NCI-H1694 (cell line): ENCODE measurements at regions not wholly inside any gene's neighbourhood (a gene's known extent, or its start where the extent isn't known, plus 50 kb on each side); places are given as distances from the start of the nearest gene placed in this dataset.
"Not testable (repeated sequence)": the region's sequence is repeated elsewhere in the genome, so short reads cannot be mapped to it uniquely, and the experiment has no call there.

ENCODE experiments used
- DNase-seq: peaks from one replicate; lab custom pipeline; 2025; lab: John Stamatoyannopoulos, UW

DNA sequence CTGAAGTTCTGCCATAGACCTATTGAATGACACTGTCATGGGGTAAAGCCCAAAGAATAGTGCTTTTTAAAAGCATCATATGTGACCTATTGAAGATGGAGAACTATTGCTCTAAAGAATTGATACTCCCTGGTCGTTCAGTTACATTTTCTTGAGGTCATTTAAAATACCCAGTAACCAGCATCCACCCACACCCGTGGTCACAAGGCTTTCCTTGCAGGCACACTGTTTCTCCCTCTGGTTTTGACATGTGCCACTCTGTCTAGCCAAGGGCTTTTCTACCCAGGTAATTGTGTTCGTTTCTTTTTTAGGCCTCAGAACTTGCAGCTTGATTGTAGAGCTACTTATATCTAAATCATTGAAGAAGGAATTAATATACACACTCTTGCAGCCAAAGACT lies 68.3 kb upstream of the LYZL2 start:
- DNase-seq: no peak

DNA sequence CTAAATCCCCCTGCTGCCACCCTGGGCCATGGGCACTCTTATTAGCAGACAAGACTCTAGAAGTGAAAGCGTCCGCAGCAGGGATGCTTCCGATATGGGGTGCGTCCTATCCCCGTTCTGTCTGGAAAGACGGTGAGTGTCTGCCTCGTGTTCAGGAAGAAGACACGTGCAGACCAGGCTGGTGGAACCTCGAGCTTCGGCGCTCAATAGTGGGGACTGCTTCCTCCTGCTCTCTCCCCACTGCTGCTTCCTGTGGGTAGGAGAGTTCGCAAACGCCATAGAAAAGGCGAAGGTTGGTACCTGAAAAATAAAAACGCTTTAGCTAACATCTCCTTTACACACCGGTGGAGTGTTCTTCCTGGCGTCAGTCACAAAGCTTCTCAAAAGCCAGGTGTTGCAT lies 67.7 kb upstream of the LYZL2 start:
- DNase-seq: not testable (repeated sequence)

DNA sequence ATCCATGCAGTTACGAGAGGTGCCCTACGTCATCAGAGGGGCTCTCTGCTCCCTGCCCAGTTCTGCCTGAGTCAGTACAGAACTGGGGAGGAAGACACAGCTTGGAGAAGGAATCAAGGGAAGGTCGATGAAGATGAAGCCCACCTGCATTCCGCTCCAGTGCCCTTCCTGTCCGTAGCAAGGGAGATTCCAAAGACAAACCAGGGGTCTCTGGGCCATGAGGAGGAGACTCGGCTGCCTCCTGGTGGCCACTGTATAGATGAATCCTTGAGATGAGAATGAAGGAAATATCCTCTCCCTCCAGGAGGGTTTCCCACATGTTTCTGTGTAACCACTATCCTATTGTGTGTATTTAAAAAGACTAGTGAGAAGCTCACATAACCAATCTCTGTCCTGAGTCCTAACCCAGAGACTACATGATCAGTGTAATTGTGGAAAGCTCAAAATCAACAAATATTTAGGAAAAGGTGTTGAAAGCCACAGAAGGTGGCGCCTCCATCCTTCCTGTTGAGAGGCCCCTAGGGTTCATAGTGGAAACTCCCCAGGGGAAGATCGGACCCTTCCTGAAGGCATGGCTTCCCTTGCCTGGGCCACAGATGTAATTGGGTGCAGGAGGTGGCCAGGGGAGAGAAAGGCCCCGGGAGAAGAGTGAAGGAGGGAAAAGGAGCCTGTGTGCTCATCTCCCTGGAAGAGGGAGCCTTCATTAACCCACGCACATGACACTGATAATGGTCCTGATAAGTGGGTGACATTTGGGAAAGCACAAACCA lies 67.0 kb upstream of the LYZL2 start:
- not testable (repeated sequence) for DNase-seq

DNA sequence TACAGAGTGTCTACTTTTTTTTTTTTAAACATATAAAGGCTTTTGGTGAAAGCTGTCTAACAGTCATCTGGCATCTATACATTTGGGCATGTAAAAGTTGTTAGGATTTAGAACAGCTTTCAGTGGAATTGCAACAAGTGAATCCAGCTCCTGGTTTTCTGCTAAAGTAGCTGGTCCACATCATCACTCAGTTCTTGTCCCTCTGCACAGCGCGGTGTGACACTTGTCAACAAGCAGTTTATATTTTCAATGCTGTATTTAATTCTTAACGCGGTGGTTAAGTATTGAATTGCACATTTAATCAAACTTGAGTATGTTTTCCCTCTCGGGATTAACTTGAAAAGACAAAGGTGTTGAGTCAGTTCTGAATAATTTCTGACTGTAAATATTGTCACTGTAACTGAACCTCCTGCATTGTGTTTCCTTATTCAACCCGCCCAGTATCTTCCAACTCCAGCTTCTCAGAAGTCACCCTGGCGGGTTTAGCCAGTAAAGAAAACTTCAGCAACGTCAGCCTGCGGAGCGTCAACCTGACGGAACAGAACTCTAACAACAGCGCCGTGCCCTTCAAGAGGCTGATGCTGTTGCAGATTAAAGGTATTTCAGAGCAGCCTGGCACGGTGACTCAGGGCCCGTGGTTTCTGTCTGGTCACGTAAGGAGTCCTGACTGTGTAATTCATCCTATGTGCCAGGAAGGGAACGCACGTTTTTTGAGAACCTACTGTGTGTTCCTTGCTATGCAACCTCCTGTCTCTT lies 66.1 kb upstream of the LYZL2 start:
- not testable (repeated sequence) for DNase-seq

DNA sequence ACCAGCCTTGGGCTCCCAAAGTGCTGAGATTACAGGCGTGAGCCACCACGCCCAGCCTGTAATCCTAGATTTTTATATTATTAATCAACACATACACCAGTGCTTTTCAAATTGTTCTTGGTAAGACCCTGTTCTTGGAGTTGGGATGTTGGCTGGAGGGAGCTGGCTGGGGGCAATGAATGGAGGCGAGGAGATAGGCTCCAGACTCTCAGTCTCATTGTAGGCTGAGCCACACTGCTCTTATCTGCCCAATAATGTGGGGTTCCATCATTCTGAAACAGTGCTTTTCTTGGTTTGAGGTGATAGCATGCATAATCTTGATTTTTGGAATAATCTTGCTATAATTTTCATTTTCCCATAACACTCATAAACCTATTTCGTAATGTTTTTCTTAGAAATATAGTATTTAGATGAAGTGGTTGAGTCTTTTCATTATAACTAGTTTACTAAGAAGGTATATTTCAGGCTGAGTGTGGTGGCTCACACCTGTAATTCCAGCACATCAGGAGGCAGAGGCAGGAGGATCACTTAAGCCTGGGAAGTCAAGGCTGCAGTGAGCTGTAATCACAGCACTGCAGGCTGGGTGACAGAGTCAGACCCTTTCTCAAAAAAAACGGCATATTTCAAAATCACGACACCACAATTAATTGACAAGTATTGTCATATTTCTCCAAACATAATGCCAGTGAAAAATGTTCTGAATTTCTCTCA lies 65.1 kb upstream of the LYZL2 start:
- no peak for DNase-seq

DNA sequence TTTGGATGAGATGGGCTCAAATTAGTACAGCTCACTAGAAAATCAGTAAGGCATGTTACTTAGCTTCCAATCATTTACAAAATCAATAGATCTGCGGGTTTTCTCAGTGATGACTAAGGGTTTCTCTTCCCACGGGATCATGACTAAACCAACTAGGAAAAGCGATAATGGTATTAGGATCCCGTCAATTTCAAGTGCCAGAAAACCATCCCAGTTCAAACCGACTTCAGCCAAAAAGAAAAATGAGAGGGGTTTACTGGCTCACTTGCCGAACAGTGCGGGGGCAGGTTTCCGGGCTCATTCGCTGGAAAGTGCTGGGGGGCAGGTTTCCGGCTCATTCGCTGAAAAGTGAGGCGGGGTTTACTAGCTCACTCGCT lies 62.1 kb upstream of the LYZL2 start:
- no peak for DNase-seq

DNA sequence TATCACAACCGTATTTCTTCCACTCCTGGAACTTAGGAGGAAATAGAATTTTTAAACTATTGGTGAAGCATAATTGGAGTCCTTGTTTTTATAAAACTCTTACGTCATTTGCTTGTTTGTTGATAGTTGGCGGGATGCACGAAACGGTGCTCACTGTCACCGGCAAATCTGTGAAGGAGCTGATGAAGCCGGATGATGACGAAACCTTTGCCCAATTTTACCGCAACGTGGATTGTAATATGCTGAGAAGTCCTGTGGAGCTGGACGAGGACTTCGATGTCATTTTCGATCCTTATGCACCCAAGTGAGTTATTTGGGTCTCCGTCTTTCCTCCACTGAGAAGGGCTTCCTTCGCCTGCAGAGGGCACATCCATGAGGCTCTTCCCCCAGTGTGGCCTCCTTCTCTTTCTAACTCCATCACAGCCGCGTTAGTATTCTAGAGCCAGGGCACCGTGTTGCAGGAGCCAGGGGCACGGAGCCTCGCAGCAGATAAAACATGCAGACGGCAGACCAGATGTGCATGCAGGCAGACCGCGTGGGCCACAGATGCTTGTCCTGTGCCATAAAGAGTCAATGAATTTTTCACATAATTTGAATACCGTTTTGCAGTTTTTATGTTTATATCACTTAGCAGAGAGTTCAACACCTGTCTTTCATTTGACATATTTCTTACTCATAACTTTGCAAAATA lies 61.5 kb upstream of the LYZL2 start:
- DNase-seq: peak; percentile 0

DNA sequence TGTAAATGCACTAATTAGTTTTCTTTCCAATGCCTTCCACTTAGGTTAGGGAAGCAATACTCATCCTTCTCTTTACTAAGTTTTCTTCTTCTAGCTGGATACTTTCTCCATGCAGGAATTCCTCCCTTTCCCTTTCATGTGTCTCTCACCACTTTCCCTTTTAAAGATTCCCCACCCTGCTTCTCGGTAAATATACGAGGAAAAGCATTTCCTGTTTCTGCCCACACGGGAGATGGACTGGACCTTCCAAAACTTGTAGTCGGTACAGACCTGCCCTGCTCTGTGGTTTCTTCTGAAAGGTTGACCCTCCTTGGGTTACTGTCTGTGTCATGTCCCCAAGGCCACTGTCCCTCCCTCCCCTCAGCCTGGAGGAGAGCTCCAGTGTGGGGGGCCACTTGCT lies 58.9 kb upstream of the LYZL2 start:
- no peak for DNase-seq

DNA sequence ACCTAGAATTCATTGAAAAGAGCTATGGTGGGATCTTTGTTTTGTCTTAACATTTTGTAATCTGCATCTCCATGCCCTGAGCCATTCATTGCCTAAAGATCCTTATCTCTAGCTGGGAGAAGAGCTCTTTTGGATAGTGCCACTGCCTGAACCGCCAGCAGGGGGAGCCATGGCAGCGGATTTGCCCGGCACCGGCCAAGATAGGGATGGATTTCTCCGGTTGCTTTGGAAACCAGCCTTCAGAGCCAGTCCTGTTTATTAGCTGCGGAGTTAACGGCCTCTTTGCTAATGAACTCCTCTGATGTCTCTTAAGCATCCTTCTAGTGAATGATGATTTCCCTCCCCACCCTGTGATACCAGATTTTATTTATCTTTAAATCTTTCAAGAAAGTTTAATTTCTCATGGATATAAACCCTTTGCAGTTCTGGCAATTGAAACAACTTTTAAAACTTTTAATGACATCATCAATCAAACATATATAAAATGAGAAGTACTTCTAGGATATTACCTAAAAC lies 58.2 kb upstream of the LYZL2 start:
- peak; percentile 64 for DNase-seq

DNA sequence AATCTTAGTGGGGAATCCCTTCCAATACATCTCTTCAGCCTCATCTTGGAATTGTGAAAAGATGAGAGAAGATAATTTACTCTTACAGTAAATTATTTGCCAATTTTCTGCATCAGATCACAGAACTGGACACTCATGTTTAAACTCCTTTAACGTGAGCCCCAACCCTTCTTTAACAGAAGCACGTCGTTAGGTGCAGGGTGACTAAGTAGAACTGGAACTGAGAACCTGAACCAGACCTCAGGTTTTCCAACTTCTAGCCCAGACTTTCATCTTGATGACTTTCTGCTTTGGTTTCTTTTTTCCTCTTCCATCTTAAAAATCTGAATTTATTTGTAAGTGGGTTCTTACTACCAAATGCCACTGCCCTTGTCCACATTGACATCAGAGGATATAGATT lies 57.2 kb upstream of the LYZL2 start:
- DNase-seq: no peak

DNA sequence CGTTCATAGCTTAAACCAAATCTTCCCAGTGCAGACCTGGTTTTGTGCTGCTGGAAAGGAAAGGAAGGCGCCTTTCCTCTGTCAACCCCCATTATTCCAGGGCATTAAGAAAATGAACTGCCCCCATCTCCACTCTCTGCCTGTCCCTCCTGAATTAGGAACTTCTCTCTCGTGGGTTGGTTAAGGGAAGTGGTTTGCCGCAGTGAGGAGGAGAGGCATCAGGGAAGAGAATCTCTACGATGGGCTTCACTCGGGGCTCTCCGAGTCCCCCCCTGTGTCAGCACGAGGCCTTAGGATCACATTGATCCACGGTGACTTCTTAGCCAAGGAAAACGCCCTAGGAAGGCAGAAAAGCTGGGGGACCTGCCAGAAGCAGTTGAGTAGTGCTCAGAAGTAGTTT lies 53.9 kb upstream of the LYZL2 start:
- no peak for DNase-seq

DNA sequence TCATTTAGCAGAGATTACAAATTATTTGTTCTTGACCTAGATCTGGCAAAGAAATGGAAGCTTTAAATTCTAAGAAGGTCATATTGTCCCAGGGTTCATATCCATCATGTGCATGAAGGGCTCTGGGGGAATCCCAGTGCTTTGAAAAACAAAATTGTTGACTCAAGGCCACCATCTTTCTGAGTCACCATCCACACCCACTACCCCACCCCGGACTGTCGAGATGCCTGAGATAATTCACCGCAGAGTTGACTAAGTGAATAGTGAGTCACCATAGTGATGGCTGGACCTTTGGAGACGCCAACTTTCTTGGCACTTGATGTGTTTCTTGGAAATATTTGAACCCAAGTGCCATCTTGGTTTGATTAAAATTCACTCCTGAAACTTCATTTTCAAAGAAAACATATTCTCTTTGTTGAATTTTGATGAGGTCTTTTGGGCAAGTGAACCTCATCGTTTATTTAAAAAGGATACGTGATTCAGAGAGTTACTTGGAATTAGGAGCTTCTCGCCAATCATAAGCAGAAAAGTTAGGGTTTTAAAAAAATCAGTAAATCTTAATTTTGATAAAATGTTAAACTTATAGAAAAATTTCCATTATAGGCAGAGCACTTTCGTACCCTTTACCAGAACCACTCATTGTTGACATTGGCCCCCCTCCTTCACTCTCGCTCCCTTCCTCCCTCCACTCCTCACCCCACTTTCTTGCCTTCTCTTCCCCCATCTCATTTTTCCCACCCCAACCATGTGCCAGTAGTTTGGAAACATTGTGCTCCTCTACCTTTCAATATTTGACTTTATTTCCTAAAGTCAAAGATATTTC lies 53.0 kb upstream of the LYZL2 start:
- DNase-seq: not testable (repeated sequence)

DNA sequence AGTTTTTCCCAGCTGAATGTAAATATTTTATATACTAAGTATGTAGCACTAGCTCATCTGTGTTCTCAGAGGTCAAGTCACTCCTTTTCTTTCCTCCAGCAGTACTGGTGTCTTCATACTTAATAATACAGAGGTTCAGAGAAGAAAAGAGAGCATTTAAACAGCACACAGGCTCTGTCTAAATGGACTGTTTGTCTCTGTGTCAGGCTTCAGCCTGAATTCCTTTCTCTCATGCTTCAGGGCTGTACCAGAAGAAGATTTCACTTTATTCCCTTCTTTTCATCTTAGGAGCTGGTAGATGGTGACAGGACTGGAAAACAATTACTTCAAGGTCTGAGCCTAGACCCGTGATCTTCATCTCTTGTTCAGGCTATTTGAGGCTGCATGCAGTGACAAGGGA lies 51.4 kb upstream of the LYZL2 start:
- DNase-seq: no peak
